Medulla oblongata (tissue), 1 donor: ENCODE measurements at regions not wholly inside any gene's neighbourhood (a gene's known extent, or its start where the extent isn't known, plus 50 kb on each side); places are given as distances from the start of the nearest gene placed in this dataset.
"Not testable (repeated sequence)": the region's sequence is repeated elsewhere in the genome, so short reads cannot be mapped to it uniquely, and the experiment has no call there.

Source experiments
- DNase-seq: peaks from one replicate; pipeline ENCODE4 v3.0.0-alpha.2; 2015; ENCODE audit errors: extremely low spot score

DNA sequence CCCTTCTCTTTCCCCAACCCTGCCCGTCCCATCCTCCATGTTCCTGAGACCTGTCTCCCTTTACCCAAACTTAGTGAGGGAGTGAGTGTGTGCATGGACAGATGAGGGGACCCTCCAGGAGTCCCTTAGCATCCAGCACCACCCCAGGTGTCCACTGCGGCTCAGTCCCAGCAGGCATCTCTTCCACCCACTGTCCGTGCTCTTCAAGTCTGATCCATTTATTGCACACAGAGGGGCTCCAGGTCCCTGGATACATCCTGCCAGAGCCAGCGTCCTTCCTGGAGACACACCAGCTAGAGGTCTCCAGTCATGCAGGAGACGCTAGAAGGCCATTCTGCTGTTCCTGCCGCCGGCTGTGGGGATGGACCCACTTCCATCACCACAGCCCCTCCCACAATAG, 239.2 kb downstream of the ADGRD1 start:
- no peak for DNase-seq

DNA sequence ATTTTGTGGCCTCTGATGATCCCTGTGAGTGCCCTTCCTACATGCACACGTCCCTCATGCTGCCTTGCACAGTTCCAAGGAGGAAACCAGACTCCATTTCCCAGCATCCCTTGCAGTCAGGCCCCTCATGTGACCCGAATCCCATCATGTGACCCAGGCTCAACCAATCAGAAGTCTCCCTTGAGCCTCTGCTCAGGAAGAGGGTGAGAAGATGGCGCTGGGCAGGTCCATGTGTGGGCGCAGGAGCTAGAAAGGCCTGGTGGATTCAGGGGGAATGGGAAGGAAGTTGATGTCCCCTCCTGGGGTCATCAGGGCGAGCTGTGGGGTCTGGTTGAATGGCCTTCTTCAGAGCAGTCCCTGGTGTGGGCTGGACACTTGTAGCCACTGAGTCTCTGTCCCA, 240.5 kb downstream of the ADGRD1 start:
- no peak for DNase-seq

DNA sequence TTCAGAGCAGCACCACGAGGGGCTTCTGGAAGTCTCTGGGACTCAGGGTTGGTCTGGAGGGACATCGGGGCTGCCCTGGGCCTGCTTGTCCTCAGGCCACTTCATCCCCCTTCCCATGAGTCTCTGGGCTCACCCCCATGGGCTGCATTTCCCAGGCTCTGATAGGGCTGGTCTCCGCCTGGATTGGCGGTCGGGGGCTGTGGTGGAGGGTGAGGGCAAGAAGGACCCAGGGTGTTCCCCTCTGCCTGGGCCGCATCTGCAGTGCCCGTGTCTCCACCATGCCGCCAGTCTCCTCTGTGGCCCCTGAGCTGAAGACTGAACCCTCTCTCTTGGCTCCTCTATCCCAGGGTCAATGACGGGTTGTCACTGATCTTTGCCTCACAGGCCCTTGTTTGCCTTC, 242.1 kb downstream of the ADGRD1 start:
- no peak for DNase-seq

DNA sequence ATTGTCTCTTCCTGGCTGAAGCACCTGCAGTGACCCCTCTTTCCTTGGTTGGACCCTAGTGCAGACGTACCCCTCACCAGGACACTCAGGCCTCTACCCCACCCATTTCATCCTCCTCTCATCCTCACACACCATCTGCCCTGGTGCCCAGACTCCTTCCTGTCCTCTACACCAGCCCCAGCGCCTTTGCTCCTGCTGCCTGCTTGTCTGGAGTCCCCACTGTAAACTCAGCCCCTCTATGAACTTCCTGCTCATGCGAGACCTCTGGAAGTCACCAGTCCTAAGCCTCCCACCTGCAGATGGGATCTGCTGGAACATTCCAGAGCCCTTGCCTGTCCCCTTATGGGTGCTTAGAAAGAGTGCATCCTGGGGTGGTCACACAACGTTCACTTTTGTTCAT, 242.5 kb downstream of the ADGRD1 start:
- no peak for DNase-seq

DNA sequence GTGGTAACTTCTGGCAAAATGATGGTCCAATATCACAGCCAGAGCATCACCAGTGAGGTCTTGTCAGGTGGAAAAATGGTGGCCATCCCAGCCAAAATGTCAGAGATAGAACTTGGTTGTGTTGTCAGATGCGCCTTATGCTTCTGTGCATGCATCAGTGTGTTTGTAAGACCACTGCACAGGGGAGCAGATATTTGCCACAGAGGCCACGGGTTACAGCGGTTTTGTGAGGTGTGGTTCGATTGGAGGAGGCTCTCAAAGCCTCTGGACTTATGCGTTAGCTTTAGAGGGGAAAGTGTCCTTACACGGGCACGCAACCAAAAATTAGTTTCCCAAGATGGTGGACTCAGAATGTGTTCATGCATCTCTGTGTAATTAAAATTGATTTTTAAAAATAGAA, 243.8 kb downstream of the ADGRD1 start:
- no peak for DNase-seq

DNA sequence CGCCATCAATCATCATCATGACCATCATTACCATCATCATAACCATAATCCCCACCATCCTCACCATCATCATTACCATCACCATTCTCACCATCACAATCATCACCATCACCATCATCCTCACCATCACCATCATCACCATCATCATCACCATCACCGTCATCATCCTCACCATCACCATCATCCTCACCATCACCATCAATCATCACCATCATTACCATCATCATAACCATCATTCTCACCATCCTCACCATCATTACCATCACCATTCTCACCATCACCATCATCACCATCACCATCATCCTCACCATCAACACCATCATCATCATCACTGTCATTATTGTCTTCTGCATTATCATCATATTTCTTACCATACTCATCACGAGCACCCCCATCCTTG, 245.5 kb downstream of the ADGRD1 start:
- DNase-seq = no peak

DNA sequence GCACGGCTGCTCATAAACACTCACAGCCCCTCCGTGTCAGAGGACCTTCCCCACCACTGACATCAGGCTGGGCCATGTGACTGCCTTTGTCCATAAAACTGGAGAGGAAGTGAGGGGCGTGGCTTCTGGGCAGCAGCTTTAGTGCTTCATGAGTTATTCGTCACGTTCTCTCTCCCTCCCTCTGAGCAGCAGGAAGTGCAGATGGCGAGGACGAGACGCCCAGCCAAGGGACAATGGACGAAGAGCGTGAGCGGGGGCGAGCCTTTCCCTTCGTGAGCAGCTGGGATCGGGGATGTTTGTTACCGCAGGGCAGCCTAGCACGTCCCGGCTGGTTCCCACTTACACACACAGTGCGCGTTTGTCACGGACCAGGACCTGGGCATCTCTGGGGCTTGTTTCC, 248.2 kb downstream of the ADGRD1 start:
- DNase-seq = not testable (repeated sequence)

DNA sequence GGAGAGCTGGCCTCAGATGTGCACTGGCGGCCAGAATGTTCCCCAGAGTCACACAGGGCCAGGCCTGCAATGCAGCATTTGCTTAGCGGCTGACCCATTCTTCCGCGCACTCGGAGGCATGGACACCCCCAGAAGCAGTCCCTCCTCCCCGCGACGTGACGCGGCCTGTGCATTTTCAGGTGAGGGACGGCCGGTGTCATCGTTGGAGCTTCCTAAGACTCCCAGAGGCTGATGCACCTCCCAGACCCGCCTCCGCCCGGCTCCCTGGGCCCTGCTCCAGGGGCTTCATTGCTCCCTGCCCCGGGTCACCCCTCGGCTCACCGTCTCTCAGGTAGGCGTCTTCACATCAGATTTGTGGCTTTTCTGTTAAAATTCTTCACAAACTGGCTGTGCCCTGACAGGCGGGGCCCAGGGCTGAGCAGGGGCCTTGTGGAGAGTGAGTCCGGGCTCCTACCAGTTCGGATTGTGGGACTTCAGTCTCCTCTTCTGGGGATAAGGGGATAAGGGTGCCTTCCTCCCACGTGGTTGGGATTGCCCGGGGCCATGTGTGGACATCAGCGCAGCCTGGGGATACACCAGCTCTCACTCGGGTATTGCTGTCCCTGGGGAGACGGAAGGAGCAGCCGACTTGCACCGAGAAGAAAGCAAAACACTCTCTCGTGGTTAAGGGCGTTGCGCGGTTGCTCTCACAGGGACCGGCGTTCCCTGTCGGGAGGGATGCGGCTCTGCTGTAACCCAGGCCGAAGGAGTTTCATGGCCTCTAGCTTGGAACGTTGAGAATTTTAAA, 249.1 kb downstream of the ADGRD1 start:
- no peak for DNase-seq

DNA sequence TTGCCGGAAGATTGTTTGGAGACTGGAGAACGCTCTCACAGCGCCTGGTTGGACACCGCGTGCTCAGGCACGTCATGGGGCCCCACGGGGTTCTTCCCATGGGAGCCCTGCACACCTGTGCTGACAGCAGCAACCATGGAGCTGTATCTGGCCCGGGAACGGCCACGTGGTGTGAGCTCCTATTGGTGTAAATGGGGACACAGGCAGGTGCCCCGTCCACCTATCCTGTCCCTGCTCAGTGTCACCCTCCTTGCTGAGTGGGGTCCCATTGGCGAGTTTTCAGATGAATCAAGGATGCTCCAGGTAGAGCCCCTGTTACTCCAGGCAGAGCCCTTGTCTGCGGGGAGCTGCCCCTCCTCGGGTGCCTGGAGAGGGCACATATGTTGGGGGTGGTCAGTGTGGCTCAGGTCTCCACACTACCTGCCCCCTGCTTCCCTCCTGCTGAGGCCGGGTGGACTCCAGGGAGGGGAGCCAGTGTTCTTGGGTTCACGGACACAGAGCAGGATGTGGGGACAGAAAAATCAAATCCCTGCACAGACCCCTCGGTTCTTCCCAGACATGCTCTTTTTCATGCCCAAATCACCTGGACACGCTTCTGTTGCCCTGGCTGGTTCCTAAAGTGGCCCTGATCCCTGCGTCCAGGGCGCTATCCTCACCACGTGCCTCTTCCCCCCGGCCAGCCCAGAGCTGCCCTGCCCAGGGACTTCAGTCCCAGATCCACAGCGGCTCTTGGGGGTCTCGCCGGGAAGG, 250.1 kb downstream of the ADGRD1 start:
- no peak for DNase-seq

DNA sequence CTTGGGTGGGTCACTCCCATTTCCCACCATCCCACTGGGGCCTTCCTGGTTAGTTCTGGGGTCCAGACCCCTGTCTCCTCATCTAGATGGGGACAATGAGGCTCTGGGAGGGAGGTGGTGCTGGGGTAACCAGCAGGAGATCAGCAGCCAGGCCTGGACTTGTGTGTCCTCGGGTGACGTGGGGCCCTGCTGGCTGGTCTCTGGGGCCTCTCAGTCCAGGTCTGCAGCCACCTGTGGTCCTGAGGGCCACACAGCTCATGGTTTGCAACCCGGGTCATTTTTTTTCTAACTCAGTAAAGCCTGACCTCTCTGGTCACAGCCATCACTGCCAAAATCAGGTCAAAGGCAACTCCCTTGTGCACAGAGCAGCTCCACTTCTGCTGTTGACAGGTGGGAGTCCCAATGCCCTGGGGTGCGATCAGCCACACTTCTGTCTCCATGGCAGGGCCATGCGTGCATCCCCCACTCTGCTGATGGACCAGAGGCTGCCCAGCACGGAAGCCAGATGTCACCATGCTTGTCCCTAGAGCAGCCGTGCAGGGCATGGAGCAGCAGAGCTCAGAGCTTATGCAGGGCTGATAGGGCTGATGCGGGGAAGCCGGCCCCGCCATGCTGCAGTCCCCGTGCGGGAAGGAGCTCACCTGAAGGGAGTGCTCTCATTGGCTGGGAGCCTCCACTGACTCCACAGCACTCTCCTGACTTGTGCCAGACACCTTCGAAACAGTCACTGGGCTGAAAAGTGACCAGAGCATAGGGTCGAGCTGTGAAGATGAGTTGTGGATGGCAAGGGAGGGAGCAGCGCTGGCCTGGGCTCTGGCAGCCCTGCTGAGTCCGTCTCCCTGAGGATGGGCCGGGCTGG, 250.9 kb downstream of the ADGRD1 start:
- no peak for DNase-seq

DNA sequence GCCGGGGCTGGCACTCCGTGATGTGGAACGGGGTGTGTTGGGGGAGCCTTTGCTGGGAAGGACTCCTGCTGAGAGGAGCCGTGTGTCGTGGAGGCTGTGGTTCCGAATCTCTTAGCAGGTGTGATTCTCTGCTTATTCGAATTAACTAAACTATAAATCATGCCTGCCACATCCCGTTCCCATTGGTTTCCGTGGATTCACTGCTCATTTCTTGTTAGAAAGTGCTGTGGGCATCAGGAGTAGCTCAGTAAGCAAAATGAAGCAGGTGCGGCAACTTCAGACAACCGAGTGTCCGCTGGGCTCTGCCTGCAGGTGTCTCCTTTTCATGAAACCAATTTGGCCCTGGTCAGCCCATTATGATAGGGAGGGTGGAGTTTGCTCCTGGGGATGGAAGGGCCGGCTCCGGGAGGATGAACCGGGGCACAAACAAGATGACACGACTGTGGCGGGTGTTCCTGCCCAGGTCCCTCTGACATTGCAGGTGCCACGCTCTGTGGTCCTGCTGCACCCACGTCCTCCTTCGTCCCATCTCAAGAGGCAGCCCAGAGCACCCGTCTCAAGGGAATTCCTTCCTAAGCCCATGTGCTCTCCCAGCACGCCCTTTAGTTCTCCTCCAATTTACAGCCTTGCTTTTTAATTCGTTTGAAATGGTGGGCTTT, 251.7 kb downstream of the ADGRD1 start:
- DNase-seq = not testable (repeated sequence)

DNA sequence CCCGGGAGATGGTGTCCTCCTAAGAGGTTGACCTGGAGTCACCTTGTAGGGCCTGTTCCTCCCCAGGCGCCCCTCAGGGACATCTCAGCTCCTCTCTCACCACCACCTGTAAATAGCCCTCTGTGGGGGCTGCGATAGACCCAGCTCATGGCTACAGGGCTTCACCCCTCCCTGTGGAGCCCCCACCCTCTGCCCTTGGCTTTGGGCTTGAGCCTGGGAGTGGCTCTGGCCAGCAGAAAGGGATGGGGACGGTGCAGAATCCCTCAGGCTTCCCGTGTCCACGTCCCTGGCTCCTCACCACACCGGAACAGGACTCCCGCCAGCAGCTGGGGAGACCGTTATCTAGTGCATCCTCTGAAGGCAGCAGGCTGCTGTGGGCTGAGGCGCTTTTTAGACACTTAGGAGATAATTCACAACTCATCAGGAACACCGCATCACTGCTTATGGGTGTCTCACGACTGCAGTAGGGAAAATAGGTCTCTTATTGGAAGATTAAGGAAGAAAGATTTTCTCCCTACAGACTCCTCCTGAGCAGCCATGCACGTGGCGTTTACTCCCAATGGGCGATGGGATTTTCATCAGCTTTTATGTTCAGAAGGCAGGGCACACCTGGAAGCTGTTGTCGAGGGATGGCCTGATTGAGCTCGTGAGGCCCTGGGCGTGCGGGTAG, 253.1 kb downstream of the ADGRD1 start:
- DNase-seq = not testable (repeated sequence)

DNA sequence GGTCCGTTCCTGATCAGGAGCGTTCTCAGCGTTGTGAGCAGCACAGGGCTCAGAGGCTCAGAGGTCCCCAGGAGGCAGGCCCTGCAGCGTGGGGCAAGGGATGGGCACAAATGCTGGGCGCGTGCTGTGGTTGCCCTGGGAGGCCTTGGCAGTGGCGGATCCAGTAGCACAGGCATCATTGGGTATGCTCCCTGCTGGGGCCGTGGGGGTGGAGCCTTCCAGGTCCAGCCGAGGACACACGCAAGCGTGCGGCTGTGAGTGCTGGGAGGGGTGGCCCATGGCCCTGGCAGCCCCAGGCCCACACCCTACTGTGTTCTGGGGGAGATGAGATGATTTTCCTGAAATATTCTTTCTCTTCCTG, 253.6 kb downstream of the ADGRD1 start:
- DNase-seq = not testable (repeated sequence)

DNA sequence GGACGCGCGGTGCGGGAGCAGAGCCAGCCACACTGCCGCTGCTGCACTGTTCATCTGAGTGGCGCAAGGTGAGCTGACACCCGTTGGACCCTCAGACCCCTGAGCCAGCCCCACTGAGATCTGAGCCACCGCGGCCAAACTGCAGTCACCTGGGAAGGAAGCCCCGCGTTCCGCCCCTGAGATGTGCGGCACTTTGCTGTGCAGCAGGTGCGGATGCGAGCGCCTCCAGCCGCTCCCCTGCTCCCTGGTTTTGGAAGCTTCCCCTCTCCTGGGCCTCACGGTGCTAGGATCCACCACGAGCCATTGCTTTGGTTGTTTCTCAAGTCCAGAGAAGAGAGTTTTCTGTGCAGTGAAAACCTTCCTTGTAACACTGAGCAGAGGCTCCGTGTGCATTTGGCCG, 254.1 kb downstream of the ADGRD1 start:
- not testable (repeated sequence) for DNase-seq

DNA sequence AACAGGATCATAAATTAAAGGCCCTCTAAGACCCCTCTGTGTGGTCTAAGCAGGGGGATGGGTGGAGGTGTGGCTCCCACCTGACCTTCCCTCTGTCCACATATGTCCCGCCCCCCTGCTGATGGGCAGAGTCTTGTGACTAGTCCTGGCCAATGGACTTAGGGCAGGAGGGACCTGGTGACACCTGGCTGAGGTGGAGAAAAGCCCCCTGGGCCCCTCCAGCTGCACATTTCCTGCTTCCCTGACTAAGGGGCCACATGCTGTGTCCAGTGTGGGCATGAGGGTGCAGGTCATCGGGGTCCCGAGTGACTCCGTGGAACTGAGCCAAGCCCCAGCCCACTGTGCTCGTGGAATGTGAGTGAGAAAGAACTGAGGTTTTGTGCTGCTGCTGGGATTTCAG, 254.7 kb downstream of the ADGRD1 start:
- DNase-seq = no peak

DNA sequence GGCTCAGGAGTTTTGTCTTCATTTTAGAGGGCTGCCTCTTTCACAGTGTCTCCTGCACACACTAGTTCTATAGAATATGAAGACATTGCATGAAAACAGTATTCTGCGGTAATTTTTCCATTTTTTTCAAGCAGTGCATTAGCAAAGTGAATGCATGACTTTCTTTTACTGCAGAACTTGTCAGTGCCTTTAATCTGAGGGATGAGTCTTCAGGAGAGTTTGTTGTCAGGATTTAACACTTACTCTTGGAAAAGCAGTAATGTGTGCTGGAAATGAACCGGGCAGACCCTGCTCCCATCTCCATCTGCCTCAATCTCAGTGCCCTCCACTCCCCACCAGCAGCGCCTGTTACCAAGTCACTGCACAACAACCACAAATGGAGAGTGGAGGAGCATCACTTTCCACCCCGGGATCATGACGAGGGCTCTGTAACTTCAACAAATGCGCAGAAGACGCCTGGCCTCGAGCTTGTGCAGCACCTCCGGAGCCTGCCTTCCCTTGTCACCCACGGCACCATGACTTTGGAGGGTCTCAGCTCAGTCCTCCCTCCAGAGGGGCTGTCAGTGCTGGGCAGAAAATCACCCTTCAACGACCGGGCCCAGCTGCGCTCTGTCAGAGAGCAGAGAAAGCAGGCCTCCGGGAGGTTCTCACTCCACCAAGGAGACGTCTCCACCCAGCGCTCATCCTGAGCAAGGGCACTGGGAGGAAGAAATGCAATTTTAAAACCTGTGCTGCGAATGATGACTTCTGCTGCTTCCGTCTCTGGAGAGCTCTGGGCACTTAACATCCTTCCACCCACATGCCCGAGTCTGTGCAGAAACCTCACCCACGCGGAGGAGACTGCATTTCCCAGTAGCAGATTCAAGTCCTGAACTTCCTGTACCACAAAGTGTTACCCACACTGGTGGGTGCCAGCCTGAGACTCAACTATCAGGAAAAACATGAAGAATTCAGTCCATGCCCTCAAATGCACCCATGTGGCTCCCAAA, 255.7 kb downstream of the ADGRD1 start:
- no peak for DNase-seq

DNA sequence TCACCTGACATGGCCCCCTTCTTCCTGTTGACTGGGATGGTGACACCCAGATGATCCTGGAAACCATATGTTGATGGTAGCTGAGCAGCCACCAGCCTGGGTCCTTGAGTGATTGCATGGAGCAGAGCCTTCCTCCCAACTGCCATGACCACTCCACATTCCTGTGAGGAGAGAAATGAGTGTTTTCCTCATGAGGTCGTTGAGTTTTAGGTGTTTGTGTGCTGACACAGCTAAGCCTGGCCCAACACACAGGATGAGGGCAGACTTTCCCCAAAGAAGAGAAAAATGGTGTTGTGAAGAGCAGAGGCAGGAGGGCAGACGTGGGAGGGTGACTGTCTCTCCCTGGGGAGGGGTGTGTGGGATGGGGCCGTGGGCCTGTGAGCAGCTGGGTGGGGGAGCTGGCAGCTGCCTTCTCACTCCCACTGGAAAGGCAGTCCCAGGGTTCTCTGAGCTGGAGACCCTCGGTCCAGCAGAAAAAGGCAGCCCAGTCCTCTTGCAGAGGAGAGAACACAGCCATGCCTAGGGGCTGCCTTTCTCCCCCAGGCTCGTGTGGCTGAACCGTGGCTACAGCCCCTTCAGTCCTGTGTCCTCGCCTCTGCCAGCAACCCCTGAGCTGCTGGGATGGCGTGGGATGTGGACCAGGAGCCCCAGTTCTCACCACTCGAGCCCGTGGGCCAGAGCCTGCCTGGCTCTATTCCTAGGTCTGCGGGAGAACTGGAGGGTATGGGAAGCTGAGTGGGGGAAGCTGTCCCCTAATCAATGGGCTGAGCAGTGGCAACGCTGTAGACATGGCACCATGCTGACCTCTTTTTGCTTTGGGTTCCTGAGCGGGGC, 257.0 kb downstream of the ADGRD1 start:
- DNase-seq = no peak

DNA sequence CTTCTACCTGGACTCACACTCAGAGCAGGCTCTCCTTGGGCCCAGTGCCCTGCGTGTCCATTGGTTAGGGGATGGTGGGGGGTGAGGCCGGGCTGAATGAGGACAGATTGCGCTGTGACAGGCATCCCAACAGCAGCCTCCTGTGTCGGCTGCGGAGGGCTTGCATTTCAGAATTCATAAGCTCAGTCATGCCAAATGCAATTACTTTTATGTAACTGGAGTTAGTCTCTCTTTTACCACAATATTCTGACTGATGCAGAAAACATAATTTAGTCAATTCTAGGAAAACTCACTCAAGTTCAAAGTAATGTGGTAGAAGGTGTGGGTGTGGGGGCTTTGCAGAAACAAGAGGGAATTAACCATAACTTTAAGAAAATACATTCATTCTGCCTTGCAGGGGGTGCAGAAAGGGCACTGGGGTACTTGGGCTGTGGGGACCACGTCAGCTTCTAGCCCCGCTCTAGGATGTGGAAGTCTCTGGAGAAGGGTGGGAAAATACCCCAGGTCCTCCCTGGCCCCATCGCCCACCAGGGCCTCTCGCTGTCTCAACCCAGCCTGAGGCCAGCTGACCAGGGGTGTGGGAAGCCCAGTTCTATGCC, 257.7 kb downstream of the ADGRD1 start:
- DNase-seq = no peak
